H1 (cell line): ENCODE measurements at regions not wholly inside any gene's neighbourhood (a gene's known extent, or its start where the extent isn't known, plus 50 kb on each side); places are given as distances from the start of the nearest gene placed in this dataset.

Source experiments
- CTCF ChIA-PET: fragments of 300-600 bp; sonication (Branson Sonifier 250); formaldehyde crosslinking; loops from one replicate; lab custom pipeline; 2021; ENCODE audit not compliant: partially characterized antibody; lab: Charles Lee
- POLR2A ChIA-PET: fragments of 300-600 bp; sonication (Branson Sonifier 250); formaldehyde crosslinking; loops from one replicate; lab custom pipeline; 2021; ENCODE audit warnings: inconsistent platforms; ENCODE audit not compliant: partially characterized antibody; lab: Charles Lee
- DNase-seq, 2 experiments: peaks; one replicate each; pipeline versions ENCODE4 v3.0.0 to v3.0.0-alpha.2; 2010 to 2022; ENCODE audit warnings: low spot score in 2 of 2, low read depth in 1 of 2, mixed read lengths in 1 of 2
- FAIRE-seq: peaks from 2 replicates; lab custom pipeline; 2011; peaks lifted over from hg19 to GRCh38; lab: Jason Lieb, UNC
- H2AFZ ChIP-seq: 2 replicates; pipeline ENCODE4 v1.8.1; 2012; ENCODE audit warnings: low read length, inconsistent platforms
- H2AK5ac ChIP-seq: 2 replicates; pipeline ENCODE4 v1.6.1; 2013; ENCODE audit warnings: low read depth, low read length
- H2BK120ac ChIP-seq: replicated peaks from 2 replicates; pipeline ENCODE3; 2013; ENCODE audit warnings: low read depth, low read length, inconsistent platforms
- H2BK12ac ChIP-seq: 2 replicates; pipeline ENCODE4 v1.6.1; 2013; ENCODE audit warnings: low read depth, low read length
- H2BK15ac ChIP-seq: 2 replicates; pipeline ENCODE4 v1.6.1; 2013; ENCODE audit warnings: low read length
- H2BK20ac ChIP-seq: 2 replicates; pipeline ENCODE4 v1.6.1; 2013; ENCODE audit warnings: low read length
- H2BK5ac ChIP-seq: 2 replicates; pipeline ENCODE4 v1.6.1; 2013; ENCODE audit warnings: low read depth, low read length
- H3K14ac ChIP-seq: 2 replicates; pipeline ENCODE4 v1.6.1; 2013; ENCODE audit warnings: inconsistent platforms; ENCODE audit not compliant: insufficient read length
- H3K18ac ChIP-seq: 2 replicates; pipeline ENCODE4 v1.6.1; 2013; ENCODE audit warnings: low read length; ENCODE audit errors: extremely low read depth
- H3K23ac ChIP-seq: 2 replicates; pipeline ENCODE4 v1.6.1; 2013; ENCODE audit warnings: inconsistent platforms; ENCODE audit not compliant: insufficient read length
- H3K23me2 ChIP-seq: 2 replicates; pipeline ENCODE4 v1.6.1; 2013; ENCODE audit warnings: low read depth, low read length
- H3K27ac ChIP-seq: 2 replicates; pipeline ENCODE4 v1.6.1; 2011; ENCODE audit warnings: low read depth, low read length, inconsistent platforms
- H3K27me3 ChIP-seq, 4 experiments: replicated peaks in 1 of 4; 1 replicate in 1 of 4; 2 replicates in 3 of 4; pipeline versions ENCODE4 v1.6.1 to v1.8.1; 2011 to 2013; ENCODE audit warnings: low read length in 3 of 4, mild to moderate bottlenecking in 3 of 4, inconsistent platforms in 2 of 4, mixed read lengths in 2 of 4, moderate library complexity in 1 of 4; ENCODE audit not compliant: control insufficient read depth in 3 of 4, insufficient read depth in 3 of 4; ENCODE audit errors: extremely low read depth in 1 of 4
- H3K36me3 ChIP-seq, 4 experiments: 2 replicates each; pipeline versions ENCODE4 v1.6.1 to v1.8.1; 2011 to 2013; ENCODE audit warnings: mild to moderate bottlenecking in 4 of 4, low read length in 3 of 4, moderate library complexity in 2 of 4, control low read depth in 1 of 4, inconsistent platforms in 1 of 4; ENCODE audit not compliant: insufficient read depth in 4 of 4, control insufficient read depth in 2 of 4
- H3K4ac ChIP-seq: replicated peaks from 2 replicates; pipeline ENCODE3; 2013; ENCODE audit warnings: low read length, low read depth, mixed read lengths, inconsistent platforms; ENCODE audit not compliant: insufficient read length
- H3K4me1 ChIP-seq, 4 experiments: replicated peaks in 1 of 4; 1 replicate in 1 of 4; 2 replicates in 3 of 4; pipeline versions ENCODE4 v1.6.1 to v1.8.1; 2011 to 2013; ENCODE audit warnings: low read length in 3 of 4, inconsistent platforms in 2 of 4, mixed read lengths in 1 of 4; ENCODE audit not compliant: insufficient read depth in 4 of 4, control insufficient read depth in 3 of 4
- H3K4me2 ChIP-seq, 2 experiments: 2 replicates each; pipeline versions ENCODE4 v1.6.1 to v1.8.1; 2011 to 2013; ENCODE audit warnings: low read depth in 2 of 2, low read length in 2 of 2, control low read depth in 1 of 2, inconsistent platforms in 1 of 2, mild to moderate bottlenecking in 1 of 2; ENCODE audit not compliant: insufficient read depth in 1 of 2
- H3K4me3 ChIP-seq, 4 experiments: fragments of 200-600, 300-600 bp in 1 of 4; sonication (generic), shearing (Covaris generic), sonication (Bioruptor Twin) in 1 of 4; 2 replicates each; pipeline versions ENCODE4 v1.5.1 to v1.8.1; 2011 to 2016; ENCODE audit warnings: low read length in 4 of 4, low read depth in 3 of 4, control low read depth in 2 of 4, inconsistent platforms in 2 of 4, mild to moderate bottlenecking in 2 of 4, mixed read lengths in 1 of 4, moderate library complexity in 1 of 4; ENCODE audit not compliant: insufficient read depth in 2 of 4; ENCODE audit errors: extremely low read depth in 1 of 4
- H3K56ac ChIP-seq: replicated peaks from 2 replicates; pipeline ENCODE3; 2013; ENCODE audit warnings: low read depth, mild to moderate bottlenecking, mixed read lengths, low read length, inconsistent platforms; ENCODE audit not compliant: insufficient read length
- H3K79me1 ChIP-seq: 2 replicates; pipeline ENCODE4 v1.6.1; 2013; ENCODE audit warnings: low read depth, low read length, control low read depth
- H3K79me2 ChIP-seq, 2 experiments: 2 replicates each; pipeline versions ENCODE4 v1.6.1 to v1.8.1; 2012 to 2013; ENCODE audit warnings: low read length in 2 of 2, mild to moderate bottlenecking in 2 of 2, inconsistent platforms in 1 of 2; ENCODE audit not compliant: insufficient read depth in 2 of 2, control insufficient read depth in 1 of 2
- H3K9ac ChIP-seq, 4 experiments: replicated peaks in 1 of 4; 1 replicate in 1 of 4; 2 replicates in 3 of 4; pipeline versions ENCODE4 v1.6.1 to v1.8.1; 2011 to 2013; ENCODE audit warnings: low read depth in 3 of 4, low read length in 3 of 4, control low read depth in 2 of 4, mild to moderate bottlenecking in 2 of 4, moderate library complexity in 2 of 4, inconsistent platforms in 1 of 4; ENCODE audit errors: extremely low read depth in 1 of 4
- H3K9me3 ChIP-seq, 2 experiments: 2 replicates each; pipeline versions ENCODE4 v1.6.1 to v1.8.1; 2012 to 2013; ENCODE audit warnings: mild to moderate bottlenecking in 2 of 2, moderate library complexity in 2 of 2, control low read depth in 1 of 2, inconsistent platforms in 1 of 2, low read depth in 1 of 2, low read length in 1 of 2, mixed read lengths in 1 of 2; ENCODE audit not compliant: insufficient read depth in 2 of 2
- H4K20me1 ChIP-seq, 2 experiments: replicated peaks in 1 of 2; 2 replicates each; pipeline versions ENCODE3 to v1.8.1; 2011 to 2013; ENCODE audit warnings: inconsistent platforms in 2 of 2, low read length in 2 of 2, mild to moderate bottlenecking in 1 of 2; ENCODE audit not compliant: insufficient read depth in 2 of 2, control insufficient read depth in 1 of 2
- H4K5ac ChIP-seq: 2 replicates; pipeline ENCODE4 v1.6.1; 2013; ENCODE audit warnings: low read length, low read depth, mixed read lengths, inconsistent platforms; ENCODE audit not compliant: insufficient read length
- H4K8ac ChIP-seq: 2 replicates; pipeline ENCODE4 v1.8.0; 2013; ENCODE audit warnings: mild to moderate bottlenecking, moderate library complexity, low read length, inconsistent platforms; ENCODE audit not compliant: insufficient read depth; ENCODE audit errors: extremely low read depth
- H4K91ac ChIP-seq: replicated peaks from 2 replicates; pipeline ENCODE3; 2013; ENCODE audit warnings: low read length, mixed read lengths, inconsistent platforms; ENCODE audit not compliant: insufficient read length
- BCL11A ChIP-seq, 2 experiments: IDR thresholded peaks; one replicate each; pipeline ENCODE4 v1.6.1; 2011; ENCODE audit warnings: low read depth in 2 of 2, low read length in 2 of 2, mild to moderate bottlenecking in 2 of 2
- BRCA1 ChIP-seq: IDR thresholded peaks from 2 replicates; pipeline ENCODE4 v1.6.1; 2012; ENCODE audit warnings: low read depth, low read length, improper control_type of control experiment
- EZH2 ChIP-seq: fragments of 200-600 bp; sonication (generic); IDR thresholded peaks from 2 replicates; pipeline ENCODE4 v1.7.1; 2012; ENCODE audit warnings: low read depth, mild to moderate bottlenecking, moderate library complexity, low read length, inconsistent platforms; ENCODE audit not compliant: severe bottlenecking
- FOSL1 ChIP-seq: IDR thresholded peaks from 2 replicates; pipeline ENCODE4 v1.6.1; 2011; ENCODE audit warnings: mild to moderate bottlenecking, low read depth, low read length, moderate library complexity; ENCODE audit not compliant: insufficient read depth
- HDAC6 ChIP-seq: IDR thresholded peaks from one replicate; pipeline ENCODE4 v1.7.1; 2012; ENCODE audit warnings: low read depth, mild to moderate bottlenecking, inconsistent platforms, low read length, moderate library complexity
- JUND ChIP-seq: IDR thresholded peaks from 2 replicates; pipeline ENCODE4 v1.6.1; 2011; ENCODE audit warnings: mild to moderate bottlenecking, improper control_type of control experiment, low read length
- MAFK ChIP-seq: IDR thresholded peaks from 2 replicates; pipeline ENCODE4 v1.6.1; 2012; ENCODE audit warnings: low read depth, mild to moderate bottlenecking, improper control_type of control experiment, low read length
- NANOG ChIP-seq: IDR thresholded peaks from 2 replicates; pipeline ENCODE4 v1.6.1; 2011; ENCODE audit warnings: low read length, low read depth, mild to moderate bottlenecking, inconsistent platforms; ENCODE audit not compliant: insufficient read depth, poor library complexity, severe bottlenecking
- NRF1 ChIP-seq: IDR thresholded peaks from 2 replicates; pipeline ENCODE4 v1.6.1; 2011; ENCODE audit warnings: mild to moderate bottlenecking, low read depth, low read length, improper control_type of control experiment
- PHF8 ChIP-seq: fragments of 200-600 bp; sonication (generic); conservative IDR thresholded peaks from 2 replicates; pipeline ENCODE4 v1.7.1; 2012; ENCODE audit warnings: low read depth, mild to moderate bottlenecking, inconsistent platforms, low read length, moderate library complexity
- RBBP5 ChIP-seq: IDR thresholded peaks from 2 replicates; pipeline ENCODE4 v1.7.1; 2012; ENCODE audit warnings: low read depth, mild to moderate bottlenecking, inconsistent platforms, low read length, moderate library complexity, borderline replicate concordance
- SIN3A ChIP-seq, 2 experiments: IDR thresholded peaks in 1 of 2; conservative IDR thresholded peaks in 1 of 2; 2 replicates each; pipeline ENCODE4 v1.6.1; 2011 to 2012; ENCODE audit warnings: low read length in 2 of 2, improper control_type of control experiment in 1 of 2, low read depth in 1 of 2, mild to moderate bottlenecking in 1 of 2
- TBP ChIP-seq: IDR thresholded peaks from 2 replicates; pipeline ENCODE4 v1.6.1; 2011; ENCODE audit warnings: low read depth, low read length, improper control_type of control experiment
- YY1 ChIP-seq: IDR thresholded peaks from 2 replicates; pipeline ENCODE4 v1.6.1; 2011; ENCODE audit warnings: low read depth, mild to moderate bottlenecking, low read length
- WGBS, 2 experiments: shearing (Covaris generic) in 1 of 2; methylation state at CpG; one replicate each; pipeline versions ENCODE4 v1.1.6 to v1.1.7; 2013 to 2015; ENCODE audit warnings: low lambda C conversion rate in 2 of 2, mixed read lengths in 2 of 2, inconsistent platforms in 1 of 2, low coverage in 1 of 2, missing lambda C conversion rate in 1 of 2; ENCODE audit not compliant: insufficient replicate concordance in 2 of 2, insufficient coverage in 1 of 2, insufficient read length in 1 of 2; ENCODE audit errors: extremely low coverage in 1 of 2, missing lambda C conversion rate in 1 of 2; 5-methylcytosine and 5-hydroxymethylcytosine counted together

DNA sequence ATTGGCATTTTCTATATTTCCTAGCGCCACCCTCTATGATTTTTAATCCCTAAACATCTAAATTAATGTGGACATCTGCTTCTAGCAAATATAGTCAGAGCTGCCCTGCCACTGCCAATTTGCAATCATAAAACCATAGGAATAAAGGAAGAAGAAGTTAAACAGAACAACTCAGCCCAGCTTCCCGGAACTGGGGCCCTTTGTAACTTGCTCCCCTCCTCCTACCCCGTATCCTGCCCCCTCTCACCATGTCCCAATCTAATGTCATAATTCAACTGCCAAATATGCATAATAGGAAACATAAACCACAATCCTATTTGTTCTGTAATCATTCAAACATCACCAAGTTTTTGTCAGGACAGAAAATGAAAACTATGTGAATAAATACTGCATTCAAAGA, 74.4 kb upstream of the ACP3 start:
- Histone ChIP-seq H2BK12ac (no peak overlapping the region), H3K4me3 (no peak overlapping the region), H2AK5ac (no peak overlapping the region), H4K8ac (no peak overlapping the region), H3K18ac (no peak overlapping the region), H2BK15ac (no peak overlapping the region), H3K9ac (no peak overlapping the region), H4K20me1 (no peaks in the 10 kb centered on the region), H3K14ac (no peak overlapping the region), H3K23ac (no peak overlapping the region), H3K27ac (no peak overlapping the region), H2BK120ac (no peak overlapping the region), H2BK20ac (no peak overlapping the region), H4K5ac (no peak overlapping the region), H3K4me2 (no peak overlapping the region), H2BK5ac (no peak overlapping the region), H3K23me2 (no peaks in the 10 kb centered on the region), H4K91ac (no peak overlapping the region), H3K27me3 (no peaks in the 10 kb centered on the region), H3K56ac (no peak overlapping the region), H3K4me1 (no peaks in the 10 kb centered on the region), H3K9me3 (no peaks in the 10 kb centered on the region), H3K36me3 (no peaks in the 10 kb centered on the region), H3K79me1 (no peaks in the 10 kb centered on the region; the same call in 1 of the 2 replicates), H3K4ac (no peak overlapping the region), H3K79me2 (no peaks in the 10 kb centered on the region), H2AFZ (no peak overlapping the region)
- 92% methylated on average over 3 of the region's 3 CpGs; no CpG with 5 or more reads in 1 of the 2 experiments for WGBS, 2 experiments
- CTCF ChIA-PET = interaction anchor here (0.7 to 2.0 kb wide), 8 partner anchors 9 to 168 kb away, joined by 3 to 8 read pairs (median 3); no protein-coding TSS in a partner anchor
- FAIRE-seq = no peak
- DNase-seq = no peak
- POLR2A ChIA-PET = interaction anchor here (1.0 kb wide), 1 partner anchor 154 kb away, joined by 3 read pairs; no protein-coding TSS in a partner anchor
- no peak for TF ChIP-seq EZH2
- no peak for TF ChIP-seq YY1
- TF ChIP-seq HDAC6 = no peak
- TF ChIP-seq JUND = no peak
- TF ChIP-seq PHF8 = no peak
- no peak for TF ChIP-seq BRCA1
- no peak for TF ChIP-seq RBBP5
- TF ChIP-seq TBP = no peak
- no peak for TF ChIP-seq FOSL1
- no peak for TF ChIP-seq NRF1
- no peak for TF ChIP-seq BCL11A (IDR thresholded peaks at IDR 0.05; ENCODE audit: low read depth in 2 of 2, low read length in 2 of 2)
- TF ChIP-seq MAFK = no peak
- TF ChIP-seq NANOG = no peak
- TF ChIP-seq SIN3A (conservative IDR thresholded peaks at IDR 0.05 in 1 of 2, IDR thresholded peaks at IDR 0.05 in 1 of 2; ENCODE audit: low read depth in 1 of 2, low read length in 2 of 2) = no peak
